ENCODE measurements at regions not wholly inside any gene's neighbourhood (a gene's known extent, or its start where the extent isn't known, plus 50 kb on each side); places are given as distances from the start of the nearest gene placed in this dataset.

DNA sequence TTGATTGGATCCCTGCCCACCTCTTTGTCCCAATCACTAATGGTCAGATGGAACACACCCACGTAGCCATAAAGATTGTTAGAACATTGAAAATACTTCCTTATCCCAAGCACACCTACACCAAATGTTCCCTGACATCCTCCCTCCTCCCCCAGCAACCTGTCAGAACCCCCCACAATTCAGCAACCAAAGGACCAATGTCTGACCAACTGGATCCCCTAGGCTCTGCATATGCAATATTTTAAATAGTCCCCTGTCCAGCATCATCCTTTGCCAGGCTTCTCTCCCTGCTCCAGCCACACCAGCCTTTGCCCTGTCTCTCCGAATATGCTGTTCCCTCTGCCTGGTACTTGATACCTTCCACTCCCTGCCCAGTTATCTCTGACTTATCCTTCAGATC is 54.9 kb upstream of the CES5A start:
- H3K9me2 ChIP-seq (replicated peaks; ENCODE audit: low read length): no peaks in the 10 kb centered on the region
- no TSS peak for BruUV-seq (replicated peaks)
- H3K4me3 ChIP-seq (ENCODE audit: low read length): no peak overlapping the region
- ATAC-seq (no peak), DNase-seq (no peak)
- intact Hi-C loops (cut with micrococcal nuclease): no loop called here
- ChIA-PET POLR2A (ENCODE audit: unreplicated experiment) (no interaction called here), CTCF (no interaction called here)
- H3F3A ChIP-seq (ENCODE audit: low read length, unreplicated experiment): no peaks in the 10 kb centered on the region
- no peak overlapping the region for H2AFZ ChIP-seq (ENCODE audit: low read length)
- TF ChIP-seq EZH2phosphoT487 (IDR thresholded peaks at IDR 0.05; ENCODE audit: borderline replicate concordance, low read length) (no peak), EZH2 (IDR thresholded peaks at IDR 0.05; ENCODE audit: low read length, unreplicated experiment) (no peak)
- TF ChIP-seq, protein P1, sequence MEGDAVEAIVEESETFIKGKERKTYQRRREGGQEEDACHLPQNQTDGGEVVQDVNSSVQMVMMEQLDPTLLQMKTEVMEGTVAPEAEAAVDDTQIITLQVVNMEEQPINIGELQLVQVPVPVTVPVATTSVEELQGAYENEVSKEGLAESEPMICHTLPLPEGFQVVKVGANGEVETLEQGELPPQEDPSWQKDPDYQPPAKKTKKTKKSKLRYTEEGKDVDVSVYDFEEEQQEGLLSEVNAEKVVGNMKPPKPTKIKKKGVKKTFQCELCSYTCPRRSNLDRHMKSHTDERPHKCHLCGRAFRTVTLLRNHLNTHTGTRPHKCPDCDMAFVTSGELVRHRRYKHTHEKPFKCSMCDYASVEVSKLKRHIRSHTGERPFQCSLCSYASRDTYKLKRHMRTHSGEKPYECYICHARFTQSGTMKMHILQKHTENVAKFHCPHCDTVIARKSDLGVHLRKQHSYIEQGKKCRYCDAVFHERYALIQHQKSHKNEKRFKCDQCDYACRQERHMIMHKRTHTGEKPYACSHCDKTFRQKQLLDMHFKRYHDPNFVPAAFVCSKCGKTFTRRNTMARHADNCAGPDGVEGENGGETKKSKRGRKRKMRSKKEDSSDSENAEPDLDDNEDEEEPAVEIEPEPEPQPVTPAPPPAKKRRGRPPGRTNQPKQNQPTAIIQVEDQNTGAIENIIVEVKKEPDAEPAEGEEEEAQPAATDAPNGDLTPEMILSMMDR (conservative IDR thresholded peaks at IDR 0.05; ENCODE audit: low read depth, low read length): no peak
- no peak overlapping the region for H3K4me2 ChIP-seq (ENCODE audit: low read length)
- H3K4me1 ChIP-seq (ENCODE audit: insufficient read depth, low read length): no peaks in the 10 kb centered on the region
- H3K27ac ChIP-seq (ENCODE audit: low read length): no peak overlapping the region
- H3K79me2 ChIP-seq (ENCODE audit: low read length): no peaks in the 10 kb centered on the region
- no peaks in the 10 kb centered on the region for H3K27me3 ChIP-seq (ENCODE audit: low read length)
- no peak overlapping the region for H3K9ac ChIP-seq (ENCODE audit: low read length)
- H3K9me3 ChIP-seq (ENCODE audit: low read length): no peaks in the 10 kb centered on the region
- H3K36me3 ChIP-seq (ENCODE audit: low read depth, low read length): no peaks in the 10 kb centered on the region
- no peaks in the 10 kb centered on the region for H4K20me1 ChIP-seq (ENCODE audit: low read length)

DNA sequence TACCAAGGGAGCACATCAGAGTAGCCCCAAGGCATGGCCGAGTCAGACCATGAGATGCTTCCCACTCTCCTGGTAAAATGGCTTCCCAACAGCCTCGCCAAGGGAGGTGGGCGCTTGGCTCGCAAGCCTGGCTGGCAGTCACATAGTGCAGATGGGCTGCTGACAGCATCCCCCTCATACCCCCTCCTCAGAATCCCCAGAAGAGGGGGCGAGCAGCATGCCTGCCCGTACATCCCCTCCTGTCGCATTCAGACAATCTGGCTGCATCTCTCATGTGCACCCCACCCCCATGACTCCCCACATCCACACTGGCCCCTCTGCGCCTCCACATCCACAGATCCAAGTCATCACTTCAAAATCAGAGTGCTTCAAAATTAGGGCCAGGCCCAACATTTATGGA is 54.0 kb upstream of the CES5A start:
- Histone ChIP-seq H3K4me1 (ENCODE audit: insufficient read depth, low read length) (no peaks in the 10 kb centered on the region), H3K27ac (ENCODE audit: low read length) (no peak overlapping the region), H3K79me2 (ENCODE audit: low read length) (no peaks in the 10 kb centered on the region), H3K9ac (ENCODE audit: low read length) (no peak overlapping the region), H3K4me3 (ENCODE audit: low read length) (no peak overlapping the region), H3K9me3 (ENCODE audit: low read length) (no peaks in the 10 kb centered on the region), H2AFZ (ENCODE audit: low read length) (no peak overlapping the region), H4K20me1 (ENCODE audit: low read length) (no peaks in the 10 kb centered on the region), H3F3A (ENCODE audit: low read length, unreplicated experiment) (no peaks in the 10 kb centered on the region), H3K36me3 (ENCODE audit: low read depth, low read length) (no peaks in the 10 kb centered on the region), H3K4me2 (ENCODE audit: low read length) (no peak overlapping the region), H3K9me2 (replicated peaks; ENCODE audit: low read length) (no peaks in the 10 kb centered on the region), H3K27me3 (ENCODE audit: low read length) (no peaks in the 10 kb centered on the region)
- TF ChIP-seq, protein P1 (conservative IDR thresholded peaks at IDR 0.05; ENCODE audit: low read depth, low read length): no peak
- TF ChIP-seq EZH2 (IDR thresholded peaks at IDR 0.05; ENCODE audit: low read length, unreplicated experiment): no peak
- no peak for TF ChIP-seq EZH2phosphoT487 (IDR thresholded peaks at IDR 0.05; ENCODE audit: borderline replicate concordance, low read length)
- CTCF ChIA-PET: no interaction called here
- DNase-seq (no peak), ATAC-seq (no peak)
- POLR2A ChIA-PET (ENCODE audit: unreplicated experiment): no interaction called here
- no TSS peak for BruUV-seq (replicated peaks)
- intact Hi-C loops (cut with micrococcal nuclease): no loop called here

DNA sequence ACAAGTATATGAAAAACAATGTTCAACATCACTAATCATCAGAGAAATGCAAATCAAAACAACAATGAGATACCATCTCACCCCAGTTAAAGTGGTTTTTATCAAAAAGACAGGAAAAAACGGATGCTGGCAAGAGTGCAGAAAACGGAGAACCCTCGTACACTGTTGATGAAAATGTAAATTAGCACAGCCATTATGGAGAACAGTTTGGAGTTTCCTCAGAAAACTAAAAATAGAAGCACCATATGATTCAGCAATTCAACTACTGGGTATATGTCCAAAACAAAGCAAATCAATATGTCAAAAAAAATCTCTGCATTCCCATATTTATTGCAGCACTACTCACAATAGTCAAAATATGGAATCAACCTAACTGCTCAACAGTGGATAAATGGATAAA is 50.1 kb upstream of the CES5A start:
- no peak overlapping the region for H2AFZ ChIP-seq (ENCODE audit: low read length)
- CTCF ChIA-PET: no interaction called here
- H3K27me3 ChIP-seq (ENCODE audit: low read length): no peaks in the 10 kb centered on the region
- no peaks in the 10 kb centered on the region for H3K9me3 ChIP-seq (ENCODE audit: low read length)
- H3K9ac ChIP-seq (ENCODE audit: low read length): no peak overlapping the region
- no peaks in the 10 kb centered on the region for H3K9me2 ChIP-seq (replicated peaks; ENCODE audit: low read length)
- no peaks in the 10 kb centered on the region for H3F3A ChIP-seq (ENCODE audit: low read length, unreplicated experiment)
- DNase-seq: no peak
- no peak for ATAC-seq
- no peaks in the 10 kb centered on the region for H3K79me2 ChIP-seq (ENCODE audit: low read length)
- POLR2A ChIA-PET (ENCODE audit: unreplicated experiment): no interaction called here
- no peaks in the 10 kb centered on the region for H3K36me3 ChIP-seq (ENCODE audit: low read depth, low read length)
- no peaks in the 10 kb centered on the region for H3K4me1 ChIP-seq (ENCODE audit: insufficient read depth, low read length)
- H3K4me3 ChIP-seq (ENCODE audit: low read length): no peak overlapping the region
- H3K27ac ChIP-seq (ENCODE audit: low read length): no peak overlapping the region
- intact Hi-C loops (cut with micrococcal nuclease): no loop called here
- no peaks in the 10 kb centered on the region for H4K20me1 ChIP-seq (ENCODE audit: low read length)
- H3K4me2 ChIP-seq (ENCODE audit: low read length): no peak overlapping the region
- BruUV-seq (replicated peaks): no TSS peak
- no peak for TF ChIP-seq EZH2 (IDR thresholded peaks at IDR 0.05; ENCODE audit: low read length, unreplicated experiment)
- TF ChIP-seq, protein P1 (conservative IDR thresholded peaks at IDR 0.05; ENCODE audit: low read depth, low read length): no peak
- no peak for TF ChIP-seq EZH2phosphoT487 (IDR thresholded peaks at IDR 0.05; ENCODE audit: borderline replicate concordance, low read length)

All from PC-3 (cell line).